SK-N-MC (cell line): ENCODE measurements at regions not wholly inside any gene's neighbourhood (a gene's known extent, or its start where the extent isn't known, plus 50 kb on each side); places are given as distances from the start of the nearest gene placed in this dataset.

ENCODE experiments used
- DNase-seq: peaks from one replicate; pipeline ENCODE4 v3.0.0-alpha.2; 2011; ENCODE audit warnings: low read depth, low spot score
- H3K27ac ChIP-seq: fragments of 200-600 bp; sonication (generic); 2 replicates; pipeline ENCODE4 v1.5.1; 2016; ENCODE audit warnings: mixed run types
- H3K36me3 ChIP-seq: fragments of 200-600 bp; sonication (generic); 2 replicates; pipeline ENCODE4 v1.6.1; 2017; ENCODE audit warnings: antibody characterized with exemption, low read length, mixed read lengths; ENCODE audit not compliant: insufficient read depth
- H3K4me3 ChIP-seq: fragments of 200-600 bp; sonication (generic); 2 replicates; pipeline ENCODE4 v1.5.1; 2016
- H3K9ac ChIP-seq: fragments of 200-600 bp; sonication (generic); 2 replicates; pipeline ENCODE4 v1.8.0; 2017; ENCODE audit warnings: mixed run types, mixed read lengths; ENCODE audit not compliant: insufficient read length
- H3K9me3 ChIP-seq: fragments of 200-600 bp; sonication (generic); 2 replicates; pipeline ENCODE4 v1.6.1; 2017; ENCODE audit warnings: low read depth, mild to moderate bottlenecking, antibody characterized with exemption, low read length, moderate library complexity, mixed read lengths
- EZH2 ChIP-seq: fragments of 200-600 bp; sonication (generic); IDR thresholded peaks from one replicate; pipeline ENCODE4 v1.6.1; 2017; ENCODE audit warnings: antibody characterized with exemption
- FOXP2 ChIP-seq: optimal IDR thresholded peaks from 2 replicates; pipeline ENCODE3; 2011; ENCODE audit warnings: mild to moderate bottlenecking, moderate library complexity; ENCODE audit not compliant: insufficient read depth; ENCODE audit errors: extremely low read length, control extremely low read depth
- POLR2AphosphoS5 ChIP-seq: IDR thresholded peaks from 2 replicates; pipeline ENCODE4 v1.6.1; 2012; ENCODE audit warnings: mild to moderate bottlenecking, low read depth, low read length, borderline replicate concordance

DNA sequence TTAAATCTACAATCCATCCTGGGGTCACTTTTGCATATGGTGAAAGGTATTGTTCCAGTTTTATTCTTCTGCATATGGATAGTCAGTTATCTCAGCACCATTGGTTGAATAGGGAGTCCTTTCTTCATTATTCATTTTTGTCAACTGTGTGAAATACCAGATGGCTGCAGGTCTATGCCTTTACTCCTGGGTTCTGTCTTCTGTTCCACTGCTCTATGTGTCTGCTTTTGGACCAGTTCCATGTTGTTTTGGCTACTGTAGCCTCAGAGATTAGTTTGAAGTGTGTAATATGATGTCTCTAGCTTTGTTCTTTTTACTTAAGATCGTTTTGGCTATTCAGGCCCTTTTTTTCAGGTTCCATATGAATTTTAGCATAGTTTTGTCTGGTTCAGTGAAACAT, 795.8 kb downstream of the OTOL1 start:
- Histone ChIP-seq H3K9ac (no peak overlapping the region), H3K9me3 (no peaks in the 10 kb centered on the region), H3K36me3 (no peaks in the 10 kb centered on the region), H3K27ac (no peak overlapping the region), H3K4me3 (no peak overlapping the region)
- DNase-seq = no peak
- TF ChIP-seq POLR2AphosphoS5 (no peak), EZH2 (no peak), FOXP2 (no peak)

GRCh38 chr3:162295323-162295983, 798.8 kb downstream of the OTOL1 start:
- DNase-seq = no peak
- no peak overlapping the region for H3K4me3 ChIP-seq
- TF ChIP-seq EZH2 = no peak
- no peaks in the 10 kb centered on the region for H3K9me3 ChIP-seq
- no peak overlapping the region for H3K9ac ChIP-seq
- no peak overlapping the region for H3K27ac ChIP-seq
- H3K36me3 ChIP-seq = no peaks in the 10 kb centered on the region

DNA sequence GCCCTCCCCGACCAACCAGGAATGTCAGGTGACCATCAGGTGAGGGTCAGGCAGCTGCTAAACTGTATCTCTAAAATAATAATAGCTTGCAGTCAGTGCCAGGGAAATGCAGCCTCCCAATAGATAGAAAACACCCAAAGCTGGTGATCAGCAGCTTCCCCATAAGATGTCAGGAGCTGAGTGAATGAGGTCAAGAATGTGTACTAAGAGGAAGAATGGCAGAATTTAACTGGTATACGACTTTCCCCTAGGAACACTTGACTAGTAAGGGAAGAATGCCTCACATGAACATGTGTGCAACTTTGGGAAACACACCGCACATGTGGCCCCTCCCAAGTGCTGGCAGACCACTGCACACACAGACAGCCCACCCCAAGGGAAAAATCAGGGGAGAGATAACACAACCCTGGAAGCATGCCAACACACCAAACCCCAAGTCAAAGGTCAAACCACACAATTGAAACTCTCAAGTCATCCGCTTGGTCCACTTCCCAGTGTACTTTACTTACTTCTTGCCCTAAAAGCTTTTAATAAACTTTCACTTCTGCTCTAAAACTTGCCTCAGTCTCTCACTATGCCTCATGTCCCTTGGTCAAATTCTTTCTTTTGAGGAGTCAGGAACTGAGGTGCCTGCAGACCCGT, 806.5 kb downstream of the OTOL1 start:
- H3K27ac ChIP-seq = no peak overlapping the region
- H3K9ac ChIP-seq = no peak overlapping the region
- H3K9me3 ChIP-seq = no peaks in the 10 kb centered on the region
- no peak for DNase-seq
- no peak overlapping the region for H3K4me3 ChIP-seq
- TF ChIP-seq FOXP2 (no peak), POLR2AphosphoS5 (no peak), EZH2 (no peak)
- H3K36me3 ChIP-seq = no peaks in the 10 kb centered on the region

GRCh38 chr3:162317046-162317445, 820.4 kb downstream of the OTOL1 start:
- Histone ChIP-seq H3K9me3 (peaks cover 3% of the 10 kb centered on the region; the same call in 1 of the 2 replicates), H3K36me3 (no peaks in the 10 kb centered on the region), H3K27ac (no peak overlapping the region), H3K4me3 (no peak overlapping the region), H3K9ac (no peak overlapping the region)
- no peak for DNase-seq
- TF ChIP-seq POLR2AphosphoS5 (no peak), FOXP2 (no peak)

DNA sequence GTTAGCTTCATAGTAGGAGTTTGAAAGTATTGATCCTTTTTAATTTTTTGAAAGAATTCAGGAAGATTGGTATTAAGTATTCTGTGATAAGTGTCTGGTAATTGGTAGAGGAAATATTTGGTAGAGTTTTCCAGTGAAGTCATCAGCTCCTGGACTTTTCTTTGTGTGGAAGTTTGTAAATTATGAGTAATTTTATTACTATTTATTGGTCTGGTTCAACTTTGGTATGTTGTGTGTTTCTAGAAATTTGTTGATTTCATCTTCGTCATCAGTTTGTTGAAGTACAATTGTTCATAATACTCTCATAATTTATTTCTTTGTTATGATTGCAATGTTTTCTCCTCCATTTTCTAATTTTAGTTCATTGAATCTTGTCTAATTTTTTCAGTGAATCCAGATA, 832.0 kb downstream of the OTOL1 start:
- no peak for DNase-seq
- H3K9ac ChIP-seq = no peak overlapping the region
- H3K27ac ChIP-seq = no peak overlapping the region
- H3K4me3 ChIP-seq = no peak overlapping the region
- H3K9me3 ChIP-seq = no peaks in the 10 kb centered on the region
- no peaks in the 10 kb centered on the region for H3K36me3 ChIP-seq
- no peak for TF ChIP-seq EZH2
- TF ChIP-seq FOXP2 = no peak
- TF ChIP-seq POLR2AphosphoS5 = no peak

GRCh38 chr3:162329514-162329913, 832.9 kb downstream of the OTOL1 start:
- H3K4me3 ChIP-seq = no peak overlapping the region
- TF ChIP-seq EZH2 (no peak), FOXP2 (no peak), POLR2AphosphoS5 (no peak)
- H3K9me3 ChIP-seq = no peaks in the 10 kb centered on the region
- H3K27ac ChIP-seq = no peak overlapping the region
- H3K36me3 ChIP-seq = no peaks in the 10 kb centered on the region
- H3K9ac ChIP-seq = no peak overlapping the region
- DNase-seq = no peak

- DNase-seq = no peak
- H3K27ac ChIP-seq = no peak overlapping the region
- no peak overlapping the region for H3K9ac ChIP-seq
- no peaks in the 10 kb centered on the region for H3K36me3 ChIP-seq
- TF ChIP-seq POLR2AphosphoS5 = no peak
- TF ChIP-seq EZH2 = no peak
- no peak for TF ChIP-seq FOXP2
- no peaks in the 10 kb centered on the region; the same call in 1 of the 2 replicates for H3K9me3 ChIP-seq
- H3K4me3 ChIP-seq = no peak overlapping the region
These were observed 835.7 kb downstream of the OTOL1 start for GRCh38 chr3:162332344-162332743.

- H3K9ac ChIP-seq = no peak overlapping the region
- H3K36me3 ChIP-seq = no peaks in the 10 kb centered on the region
- DNase-seq = no peak
- H3K9me3 ChIP-seq = no peaks in the 10 kb centered on the region; the same call in 1 of the 2 replicates
- H3K4me3 ChIP-seq = no peak overlapping the region
- TF ChIP-seq EZH2 = no peak
- TF ChIP-seq FOXP2 = no peak
- no peak for TF ChIP-seq POLR2AphosphoS5
- no peak overlapping the region for H3K27ac ChIP-seq
These were observed 837.9 kb downstream of the OTOL1 start for GRCh38 chr3:162334537-162334936.

GRCh38 chr3:162337630-162338029, 841.0 kb downstream of the OTOL1 start:
- H3K36me3 ChIP-seq = no peaks in the 10 kb centered on the region
- DNase-seq = no peak
- no peak overlapping the region for H3K27ac ChIP-seq
- no peaks in the 10 kb centered on the region; the same call in 1 of the 2 replicates for H3K9me3 ChIP-seq
- TF ChIP-seq EZH2 (no peak), POLR2AphosphoS5 (no peak; the same call in 1 of the 2 replicates), FOXP2 (no peak)
- H3K4me3 ChIP-seq = no peak overlapping the region
- no peak overlapping the region for H3K9ac ChIP-seq
